Neural crest cell (in vitro differentiated cells): ENCODE measurements at regions not wholly inside any gene's neighbourhood (a gene's known extent, or its start where the extent isn't known, plus 50 kb on each side); places are given as distances from the start of the nearest gene placed in this dataset.
"Not testable (repeated sequence)": the region's sequence is repeated elsewhere in the genome, so short reads cannot be mapped to it uniquely, and the experiment has no call there.

Source experiments
- DNase-seq: peaks from one replicate; pipeline ENCODE4 v3.0.0; 2021; ENCODE audit warnings: low read depth, mixed read lengths, low spot score
- H3K27ac Mint-ChIP-seq: one replicate; pipeline ENCODE4 v1.8.0; 2021; ENCODE audit warnings: mild to moderate bottlenecking, mixed read lengths; ENCODE audit not compliant: unreplicated experiment
- H3K27me3 Mint-ChIP-seq: 2 replicates; pipeline ENCODE4 v1.8.0; 2021; ENCODE audit warnings: low read depth, mild to moderate bottlenecking, mixed read lengths
- H3K36me3 Mint-ChIP-seq: 2 replicates; pipeline ENCODE4 v1.8.0; 2021; ENCODE audit warnings: low read depth, mild to moderate bottlenecking, mixed read lengths
- H3K4me1 Mint-ChIP-seq: 2 replicates; pipeline ENCODE4 v1.8.0; 2021; ENCODE audit warnings: mixed read lengths
- H3K4me3 Mint-ChIP-seq: one replicate; pipeline ENCODE4 v1.8.0; 2021; ENCODE audit warnings: mild to moderate bottlenecking, mixed read lengths
- H3K9me3 Mint-ChIP-seq: 2 replicates; pipeline ENCODE4 v1.8.0; 2021; ENCODE audit warnings: mixed read lengths
- TF ChIP-seq, protein P1 (sequence below): fragments of 200-600 bp; sonication (generic); conservative IDR thresholded peaks from 2 replicates; pipeline ENCODE4 v1.5.0; 2021; ENCODE audit warnings: antibody characterized with exemption, mild to moderate bottlenecking

- peaks cover 41% of the 10 kb centered on the region for H3K27me3 Mint-ChIP-seq
- H3K4me1 Mint-ChIP-seq = peaks cover 10% of the 10 kb centered on the region
- H3K36me3 Mint-ChIP-seq = no peaks in the 10 kb centered on the region
- no peak overlapping the region for H3K27ac Mint-ChIP-seq
- H3K4me3 Mint-ChIP-seq = no peak overlapping the region
- peaks cover 6% of the 10 kb centered on the region for H3K9me3 Mint-ChIP-seq
- DNase-seq = no peak
- TF ChIP-seq, protein P1, sequence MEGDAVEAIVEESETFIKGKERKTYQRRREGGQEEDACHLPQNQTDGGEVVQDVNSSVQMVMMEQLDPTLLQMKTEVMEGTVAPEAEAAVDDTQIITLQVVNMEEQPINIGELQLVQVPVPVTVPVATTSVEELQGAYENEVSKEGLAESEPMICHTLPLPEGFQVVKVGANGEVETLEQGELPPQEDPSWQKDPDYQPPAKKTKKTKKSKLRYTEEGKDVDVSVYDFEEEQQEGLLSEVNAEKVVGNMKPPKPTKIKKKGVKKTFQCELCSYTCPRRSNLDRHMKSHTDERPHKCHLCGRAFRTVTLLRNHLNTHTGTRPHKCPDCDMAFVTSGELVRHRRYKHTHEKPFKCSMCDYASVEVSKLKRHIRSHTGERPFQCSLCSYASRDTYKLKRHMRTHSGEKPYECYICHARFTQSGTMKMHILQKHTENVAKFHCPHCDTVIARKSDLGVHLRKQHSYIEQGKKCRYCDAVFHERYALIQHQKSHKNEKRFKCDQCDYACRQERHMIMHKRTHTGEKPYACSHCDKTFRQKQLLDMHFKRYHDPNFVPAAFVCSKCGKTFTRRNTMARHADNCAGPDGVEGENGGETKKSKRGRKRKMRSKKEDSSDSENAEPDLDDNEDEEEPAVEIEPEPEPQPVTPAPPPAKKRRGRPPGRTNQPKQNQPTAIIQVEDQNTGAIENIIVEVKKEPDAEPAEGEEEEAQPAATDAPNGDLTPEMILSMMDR = no peak
Observed at GRCh38 chr1:233505130-233505529, 108.8 kb upstream of the KCNK1 start.

DNA sequence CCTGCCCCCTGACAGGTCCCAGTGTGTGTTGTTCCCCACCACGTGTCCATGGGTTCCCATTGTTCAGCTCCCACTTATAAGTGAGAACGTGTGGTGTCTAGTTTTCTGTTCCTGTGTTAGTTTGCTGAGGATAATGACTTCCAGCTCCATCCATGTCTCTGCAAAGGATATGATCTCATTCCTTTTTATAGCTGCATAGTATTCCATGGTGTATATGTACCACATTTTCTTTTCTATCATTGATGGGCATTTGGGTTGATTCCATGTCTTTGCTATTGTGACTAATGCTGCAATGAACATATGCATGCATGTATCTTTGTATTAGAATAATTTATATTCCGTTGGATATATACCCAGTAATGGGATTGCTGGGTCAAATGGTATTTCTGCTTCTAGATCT lies 108.0 kb upstream of the KCNK1 start:
- Mint-ChIP-seq H3K4me1 (peaks cover 14% of the 10 kb centered on the region), H3K27me3 (peaks cover 41% of the 10 kb centered on the region)
- not testable (repeated sequence) for H3K27ac Mint-ChIP-seq, DNase-seq, H3K4me3 Mint-ChIP-seq, H3K36me3 Mint-ChIP-seq, H3K9me3 Mint-ChIP-seq

DNA sequence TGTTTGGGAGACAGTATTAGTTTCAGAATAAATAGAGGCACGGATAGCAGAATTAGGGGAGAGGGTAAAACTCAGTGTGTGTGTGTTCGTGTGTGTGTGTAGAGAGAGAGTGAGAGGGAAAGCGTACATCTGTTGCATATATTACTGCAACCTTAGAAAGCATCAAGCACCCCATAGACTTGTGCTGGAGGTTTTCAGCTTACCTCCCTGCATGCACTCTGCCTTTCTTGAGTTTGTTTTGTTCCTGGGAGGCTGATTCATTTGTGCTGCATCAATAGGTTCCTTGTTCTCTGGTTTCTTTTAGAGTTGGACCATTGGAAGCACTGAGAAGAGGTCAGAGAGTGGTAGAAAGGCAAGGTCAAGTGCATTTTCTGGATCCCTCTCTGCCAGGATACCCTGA lies 104.4 kb upstream of the KCNK1 start:
- DNase-seq = peak; percentile 4
- H3K27me3 Mint-ChIP-seq = peaks cover 40% of the 10 kb centered on the region
- peaks cover 14% of the 10 kb centered on the region for H3K4me1 Mint-ChIP-seq
- H3K27ac Mint-ChIP-seq = no peak overlapping the region
- H3K9me3 Mint-ChIP-seq = peaks cover 6% of the 10 kb centered on the region
- TF ChIP-seq, protein P1 = no peak
- no peak overlapping the region for H3K4me3 Mint-ChIP-seq
- no peaks in the 10 kb centered on the region for H3K36me3 Mint-ChIP-seq

GRCh38 chr1:233512538-233512937 lies 101.4 kb upstream of the KCNK1 start:
- Mint-ChIP-seq H3K4me3 (no peak overlapping the region), H3K36me3 (no peaks in the 10 kb centered on the region), H3K9me3 (no peaks in the 10 kb centered on the region), H3K4me1 (peaks cover 14% of the 10 kb centered on the region), H3K27ac (no peak overlapping the region), H3K27me3 (peaks cover 35% of the 10 kb centered on the region)
- no peak for DNase-seq
- TF ChIP-seq, protein P1 = no peak

DNA sequence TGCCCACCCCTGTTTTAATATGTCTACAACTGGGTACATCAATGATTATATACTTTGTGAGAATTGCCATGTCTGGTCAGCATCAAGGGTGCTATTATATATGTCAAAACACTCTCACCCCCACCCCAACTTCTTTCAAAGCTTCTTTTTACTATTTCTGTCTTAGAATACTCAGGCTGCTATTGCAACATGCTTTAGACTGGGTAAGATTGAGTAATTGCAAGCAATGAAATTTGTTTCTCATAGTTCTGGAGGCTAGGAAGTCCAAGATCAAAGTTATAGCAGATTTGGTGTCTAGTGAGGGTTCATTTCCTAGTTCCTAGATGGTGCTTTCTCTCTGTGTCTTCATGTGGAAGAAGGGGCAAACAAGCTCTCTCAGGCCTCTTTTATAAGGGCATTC lies 100.5 kb upstream of the KCNK1 start:
- H3K36me3 Mint-ChIP-seq = no peaks in the 10 kb centered on the region
- no peak for DNase-seq
- TF ChIP-seq, protein P1 = no peak
- no peak overlapping the region for H3K4me3 Mint-ChIP-seq
- H3K27ac Mint-ChIP-seq = no peak overlapping the region
- H3K27me3 Mint-ChIP-seq = peaks cover 29% of the 10 kb centered on the region
- no peaks in the 10 kb centered on the region for H3K9me3 Mint-ChIP-seq
- peaks cover 14% of the 10 kb centered on the region for H3K4me1 Mint-ChIP-seq

DNA sequence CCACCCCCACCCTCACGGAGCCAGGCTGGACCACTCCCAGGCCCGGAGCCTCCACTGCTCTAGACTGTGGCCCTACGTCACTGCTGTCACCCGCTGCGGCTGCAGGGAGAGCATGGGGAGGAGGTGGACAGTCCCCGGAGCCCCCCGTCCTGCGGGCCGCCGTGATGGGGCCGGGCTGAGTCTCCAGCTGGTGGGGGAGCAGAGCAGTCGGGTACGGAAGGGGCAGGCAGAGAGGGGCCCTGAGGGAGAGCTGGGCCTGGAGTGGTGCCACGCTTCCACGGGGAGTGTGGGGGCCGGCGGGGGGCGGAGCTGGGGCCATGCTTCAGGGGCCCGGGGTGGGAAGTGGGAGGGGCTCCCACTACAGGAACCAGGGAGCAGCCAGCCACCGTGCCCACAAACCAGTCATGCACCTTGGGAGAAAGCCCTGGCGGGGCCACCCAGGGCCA lies 98.9 kb upstream of the KCNK1 start:
- no peaks in the 10 kb centered on the region for H3K36me3 Mint-ChIP-seq
- H3K27me3 Mint-ChIP-seq = peaks cover 24% of the 10 kb centered on the region
- H3K4me3 Mint-ChIP-seq = no peak overlapping the region
- no peaks in the 10 kb centered on the region for H3K9me3 Mint-ChIP-seq
- TF ChIP-seq, protein P1 = no peak
- peaks cover 9% of the 10 kb centered on the region for H3K4me1 Mint-ChIP-seq
- no peak for DNase-seq
- no peak overlapping the region for H3K27ac Mint-ChIP-seq
